HEK293T (cell line): ENCODE measurements at regions not wholly inside any gene's neighbourhood (a gene's known extent, or its start where the extent isn't known, plus 50 kb on each side); places are given as distances from the start of the nearest gene placed in this dataset.

Experiments used
- ARNT ChIP-seq: fragments of 450-650 bp; IDR thresholded peaks from 2 replicates; pipeline ENCODE4 v1.6.1; 2017; ENCODE audit warnings: mild to moderate bottlenecking
- FOXK2 ChIP-seq: fragments of 450-650 bp; IDR thresholded peaks from 2 replicates; pipeline ENCODE4 v1.6.1; 2016; ENCODE audit warnings: mild to moderate bottlenecking
- FOXM1 ChIP-seq: fragments of 450-650 bp; IDR thresholded peaks from 2 replicates; pipeline ENCODE4 v1.6.1; 2017; ENCODE audit warnings: mild to moderate bottlenecking, borderline replicate concordance
- HDGF ChIP-seq: fragments of 450-650 bp; IDR thresholded peaks from 2 replicates; pipeline ENCODE4 v1.6.1; 2017; ENCODE audit warnings: antibody characterized with exemption, borderline replicate concordance
- LEF1 ChIP-seq: fragments of 450-650 bp; IDR thresholded peaks from 2 replicates; pipeline ENCODE4 v1.6.1; 2017; ENCODE audit warnings: mild to moderate bottlenecking, borderline replicate concordance
- ZNF384 ChIP-seq: fragments of 450-650 bp; IDR thresholded peaks from 2 replicates; pipeline ENCODE4 v1.6.1; 2016

DNA sequence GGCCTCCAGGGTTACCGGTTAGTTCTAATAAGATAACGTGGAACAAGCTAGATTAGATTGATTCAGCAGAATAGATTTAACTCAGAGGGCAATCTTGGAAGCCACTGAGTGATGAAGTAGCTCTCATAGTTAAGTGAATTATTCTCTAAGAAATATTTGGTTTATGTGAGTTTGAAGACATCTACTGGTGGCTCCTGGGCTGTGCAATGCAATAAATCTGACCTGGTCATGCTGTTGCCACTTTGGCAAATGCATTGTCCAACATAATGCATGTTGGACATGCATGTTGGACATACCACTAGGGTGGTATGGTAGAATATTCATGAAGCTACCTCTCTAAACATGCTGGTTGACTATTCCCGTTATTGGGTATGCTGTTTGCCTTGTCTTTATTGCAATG, 493.7 kb upstream of the VRK2 start:
- TF ChIP-seq FOXM1 = no peak
- no peak for TF ChIP-seq LEF1
- no peak for TF ChIP-seq ARNT
- no peak for TF ChIP-seq ZNF384
- TF ChIP-seq HDGF = no peak
- no peak for TF ChIP-seq FOXK2
